ENCODE measurements at regions not wholly inside any gene's neighbourhood (a gene's known extent, or its start where the extent isn't known, plus 50 kb on each side); places are given as distances from the start of the nearest gene placed in this dataset.

GRCh38 chr1:14267991-14268390 is 330.5 kb upstream of the KAZN start:
- TF ChIP-seq, protein P1, sequence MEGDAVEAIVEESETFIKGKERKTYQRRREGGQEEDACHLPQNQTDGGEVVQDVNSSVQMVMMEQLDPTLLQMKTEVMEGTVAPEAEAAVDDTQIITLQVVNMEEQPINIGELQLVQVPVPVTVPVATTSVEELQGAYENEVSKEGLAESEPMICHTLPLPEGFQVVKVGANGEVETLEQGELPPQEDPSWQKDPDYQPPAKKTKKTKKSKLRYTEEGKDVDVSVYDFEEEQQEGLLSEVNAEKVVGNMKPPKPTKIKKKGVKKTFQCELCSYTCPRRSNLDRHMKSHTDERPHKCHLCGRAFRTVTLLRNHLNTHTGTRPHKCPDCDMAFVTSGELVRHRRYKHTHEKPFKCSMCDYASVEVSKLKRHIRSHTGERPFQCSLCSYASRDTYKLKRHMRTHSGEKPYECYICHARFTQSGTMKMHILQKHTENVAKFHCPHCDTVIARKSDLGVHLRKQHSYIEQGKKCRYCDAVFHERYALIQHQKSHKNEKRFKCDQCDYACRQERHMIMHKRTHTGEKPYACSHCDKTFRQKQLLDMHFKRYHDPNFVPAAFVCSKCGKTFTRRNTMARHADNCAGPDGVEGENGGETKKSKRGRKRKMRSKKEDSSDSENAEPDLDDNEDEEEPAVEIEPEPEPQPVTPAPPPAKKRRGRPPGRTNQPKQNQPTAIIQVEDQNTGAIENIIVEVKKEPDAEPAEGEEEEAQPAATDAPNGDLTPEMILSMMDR (IDR thresholded peaks at IDR 0.05) = no peak
- TF ChIP-seq POLR2AphosphoS5 (IDR thresholded peaks at IDR 0.05) (no peak), POLR2A (IDR thresholded peaks at IDR 0.05) (no peak), EP300 (IDR thresholded peaks at IDR 0.05) (no peak)
